Astrocyte of the hippocampus (primary cell): ENCODE measurements at regions not wholly inside any gene's neighbourhood (a gene's known extent, or its start where the extent isn't known, plus 50 kb on each side); places are given as distances from the start of the nearest gene placed in this dataset.

Experiments
- DNase-seq: peaks from one replicate; pipeline ENCODE4 v3.0.0; 2011; ENCODE audit warnings: low read depth, low spot score

DNA sequence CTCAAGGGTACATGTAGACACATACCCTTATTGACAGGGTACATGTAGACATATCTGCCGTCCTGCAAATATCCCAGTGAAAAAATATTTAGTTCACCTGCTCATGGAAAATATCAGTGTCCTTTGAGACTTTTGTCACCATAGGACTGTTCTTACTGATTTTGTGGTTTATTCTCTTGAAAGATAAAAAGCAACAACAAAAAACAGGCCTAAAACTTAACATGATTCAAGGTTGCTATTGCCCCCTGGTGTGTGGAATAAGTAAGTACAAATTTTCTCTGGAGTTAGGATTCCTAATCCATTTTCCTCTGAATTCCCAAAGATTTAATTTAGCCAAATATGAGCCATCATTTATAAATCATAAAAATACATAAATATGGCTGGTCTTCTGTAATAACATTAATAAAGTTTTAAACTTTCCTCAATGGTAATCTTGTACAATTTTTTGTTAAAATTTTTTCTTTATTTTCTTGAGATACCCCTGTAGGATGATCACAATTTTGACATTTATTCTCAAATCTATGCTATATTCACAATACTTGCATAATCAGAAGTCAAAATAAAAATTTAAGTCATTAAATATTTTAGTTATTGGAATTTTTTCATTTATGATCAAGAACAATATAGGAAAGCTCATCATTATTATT lies 741.4 kb upstream of the POT1 start:
- DNase-seq: peak; percentile 49

GRCh38 chr7:125668321-125668993 lies 738.8 kb upstream of the POT1 start:
- DNase-seq: no peak

DNA sequence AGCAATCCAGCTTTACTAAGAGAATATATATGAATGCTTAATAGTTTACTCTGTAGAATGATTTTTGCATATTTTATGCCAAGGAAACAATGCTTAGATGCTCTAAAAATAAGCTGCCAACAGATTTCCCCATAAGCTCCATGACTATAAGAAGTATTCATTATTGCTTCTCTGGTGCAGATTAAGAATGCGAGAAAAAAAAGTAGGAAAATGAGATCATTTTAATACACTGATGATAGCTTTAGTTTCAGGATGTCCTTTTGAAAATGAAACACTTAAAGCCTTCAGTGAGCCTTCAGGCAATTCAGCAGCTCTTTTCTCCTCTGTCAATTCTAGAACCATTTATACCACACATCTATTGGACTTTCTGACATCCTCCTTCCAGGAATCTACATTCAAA lies 735.0 kb upstream of the POT1 start:
- no peak for DNase-seq

- DNase-seq: no peak
Observed at GRCh38 chr7:125663961-125664360, 734.3 kb upstream of the POT1 start.

GRCh38 chr7:125661677-125662076 lies 732.1 kb upstream of the POT1 start:
- no peak for DNase-seq

GRCh38 chr7:125661006-125661405 lies 731.4 kb upstream of the POT1 start:
- no peak for DNase-seq

GRCh38 chr7:125654076-125654475 lies 724.5 kb upstream of the POT1 start:
- no peak for DNase-seq

DNA sequence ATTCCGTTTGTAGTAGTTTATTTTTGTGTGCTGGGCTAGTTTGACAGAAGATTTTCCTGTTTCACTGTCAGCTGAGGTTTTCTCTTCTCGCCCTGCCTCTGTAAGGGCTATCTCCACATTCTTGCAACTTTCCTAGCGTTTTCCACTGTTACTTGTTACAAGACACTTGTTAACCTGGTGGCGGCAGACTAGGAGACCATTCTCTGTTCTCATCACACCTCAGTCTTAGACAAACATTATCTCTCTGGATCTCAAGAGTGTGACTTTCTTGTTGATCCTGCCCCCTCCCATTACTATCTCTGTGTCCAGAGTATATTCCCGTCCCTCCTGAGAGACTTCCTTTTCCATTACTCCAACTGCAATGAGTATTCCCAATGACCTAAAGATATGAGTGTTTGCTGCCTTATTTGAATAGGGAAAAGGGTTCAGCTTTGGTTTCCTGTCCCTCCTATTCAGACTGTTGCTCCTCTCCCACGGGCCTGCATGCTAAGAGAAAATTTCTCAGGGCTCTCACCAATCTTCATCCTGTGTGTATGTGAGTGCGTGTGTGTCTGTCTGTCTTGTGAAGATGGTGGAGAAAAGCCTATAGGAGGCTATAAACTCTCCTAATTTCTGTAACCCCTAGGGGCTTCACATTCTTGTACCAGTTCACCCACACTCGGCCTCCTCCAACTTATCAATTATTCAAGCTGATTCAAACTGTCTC lies 722.4 kb upstream of the POT1 start:
- DNase-seq: no peak

GRCh38 chr7:125648543-125648942 lies 718.9 kb upstream of the POT1 start:
- no peak for DNase-seq

DNA sequence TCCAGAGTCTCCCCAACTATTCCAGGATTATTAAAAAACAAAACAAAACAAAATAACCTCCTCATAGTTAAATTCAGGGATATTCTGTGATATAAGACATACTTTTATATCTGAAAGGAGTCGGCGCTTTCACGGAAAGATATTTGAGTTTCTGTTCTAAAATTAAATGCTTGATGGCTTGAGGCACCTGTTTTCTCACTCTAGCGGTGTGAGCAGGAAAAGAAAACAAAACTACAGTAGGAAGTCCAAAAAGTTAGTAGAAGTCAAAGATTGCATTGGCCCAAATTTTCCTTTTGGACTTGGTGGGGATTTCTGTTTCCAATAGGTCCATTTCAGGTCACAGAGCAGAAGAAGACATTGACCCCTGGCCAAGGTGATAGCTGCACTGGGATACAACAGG lies 716.1 kb upstream of the POT1 start:
- DNase-seq: no peak

GRCh38 chr7:125644109-125644508 lies 714.5 kb upstream of the POT1 start:
- DNase-seq: peak; percentile 9

DNA sequence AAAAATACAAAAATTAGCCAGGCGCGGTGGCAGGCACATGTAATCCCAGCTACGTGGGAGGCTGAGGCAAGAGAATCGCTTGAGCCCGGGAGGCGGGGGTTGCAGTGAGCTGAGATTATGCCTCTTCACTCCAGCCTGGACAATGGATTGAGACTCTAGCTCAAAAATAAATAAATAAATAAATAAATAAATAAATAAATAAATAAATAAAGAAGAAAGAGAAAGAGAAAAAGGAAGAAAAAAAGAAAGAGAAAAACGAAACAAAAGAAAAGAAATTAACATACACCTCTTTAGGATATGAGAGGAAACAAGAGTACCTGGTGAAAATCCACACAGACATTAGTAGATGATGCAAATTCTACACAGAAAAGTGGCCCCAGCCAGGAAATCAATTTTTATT lies 713.7 kb upstream of the POT1 start:
- DNase-seq: no peak

- no peak for DNase-seq
Observed at GRCh38 chr7:125641884-125642283, 712.3 kb upstream of the POT1 start.

- DNase-seq: no peak
Observed at GRCh38 chr7:125636320-125636962, 706.8 kb upstream of the POT1 start.

DNA sequence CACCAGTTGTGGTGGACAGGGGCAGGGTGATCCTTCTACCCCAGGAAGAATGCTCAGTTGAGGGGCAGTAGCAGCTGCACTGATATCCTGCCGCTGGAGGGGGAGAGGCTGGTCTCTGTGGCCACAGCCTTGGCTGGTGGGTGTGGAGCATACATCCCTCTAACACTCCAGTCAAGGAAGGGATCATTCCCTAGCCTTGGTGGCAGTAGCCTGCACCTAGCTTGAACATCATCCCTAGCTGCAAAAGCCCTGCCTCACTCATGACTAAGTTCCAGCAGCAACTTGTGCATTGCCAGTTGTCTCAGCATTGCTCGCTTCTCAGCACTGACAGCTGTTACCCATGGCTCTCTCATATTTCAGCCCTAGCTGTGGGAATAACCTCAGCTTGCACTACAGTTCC lies 688.9 kb upstream of the POT1 start:
- no peak for DNase-seq

DNA sequence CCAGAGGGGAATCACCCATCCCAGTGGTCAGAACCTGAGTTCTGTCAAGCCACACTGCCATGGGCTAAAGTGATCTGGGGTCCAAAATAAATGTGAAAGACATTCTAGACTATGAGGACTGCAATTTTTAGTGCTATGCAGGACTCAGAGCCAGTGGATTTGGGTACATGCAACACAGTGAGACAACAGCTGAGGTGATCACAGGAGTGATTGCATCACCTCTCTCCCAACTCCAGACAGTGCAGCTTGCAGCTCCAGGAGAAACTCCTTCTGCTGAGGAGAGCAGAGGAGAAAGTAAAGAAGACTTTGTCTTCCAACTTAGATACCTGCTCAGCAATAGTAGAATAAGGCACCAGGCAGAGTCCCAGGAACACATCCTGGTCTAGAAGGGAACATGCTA lies 682.0 kb upstream of the POT1 start:
- no peak for DNase-seq

DNA sequence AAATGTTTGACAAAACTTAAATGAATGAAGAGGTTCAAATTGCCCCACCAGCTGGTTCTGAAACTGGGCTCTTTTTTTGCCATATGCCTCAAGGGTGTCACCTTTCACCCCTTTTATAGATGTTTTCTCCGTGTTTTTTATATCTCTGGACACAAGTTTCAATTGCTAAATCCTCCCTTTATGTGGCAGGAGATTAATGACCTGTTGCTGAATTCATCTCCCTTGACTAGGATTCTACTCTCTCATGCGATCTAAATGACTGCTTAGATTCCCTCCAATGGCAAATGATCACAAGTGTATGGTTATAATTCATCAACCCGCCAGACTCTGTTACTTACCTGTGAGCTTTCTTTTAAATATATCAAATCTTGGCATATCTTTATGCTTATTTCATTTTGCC lies 677.0 kb upstream of the POT1 start:
- DNase-seq: no peak

DNA sequence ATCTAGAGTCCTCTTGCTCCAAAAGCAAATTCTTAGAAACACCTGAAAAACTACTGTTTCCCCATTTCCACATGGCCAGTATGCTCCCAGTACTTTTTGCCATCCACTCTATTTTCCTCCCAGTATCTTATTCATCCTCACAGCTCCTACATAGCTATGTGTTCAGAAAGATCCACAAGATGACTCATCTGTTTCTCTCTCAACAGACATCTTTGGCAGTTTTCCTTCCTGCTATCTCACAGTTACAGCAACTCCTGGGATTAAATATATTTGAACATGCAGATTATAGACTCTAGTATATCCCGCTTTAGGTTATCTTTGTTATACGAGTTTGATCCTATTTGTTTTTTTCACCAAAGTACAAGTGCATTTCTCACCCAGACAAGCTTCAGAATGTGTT lies 675.6 kb upstream of the POT1 start:
- peak; percentile 23 for DNase-seq

- no peak for DNase-seq
Observed at GRCh38 chr7:125602441-125602840, 672.8 kb upstream of the POT1 start.

DNA sequence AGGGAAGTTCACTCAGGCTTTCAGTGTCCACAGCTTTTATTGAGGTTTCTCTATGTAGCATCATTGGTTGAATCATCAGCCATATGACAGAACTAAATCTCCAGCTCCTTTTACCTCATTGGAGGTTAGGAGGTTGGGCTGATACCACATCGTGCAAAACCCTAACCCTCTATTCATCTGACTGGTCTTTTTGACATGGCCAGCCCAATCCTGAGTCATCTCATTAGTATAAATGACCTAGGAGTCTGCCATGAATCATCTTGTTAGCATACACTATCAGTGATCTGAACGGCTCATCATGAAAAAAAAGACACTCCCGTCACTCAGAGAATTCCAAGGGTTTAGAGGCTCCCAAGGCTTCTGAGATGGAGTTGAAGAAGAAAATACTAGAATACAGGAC lies 669.8 kb upstream of the POT1 start:
- DNase-seq: no peak

DNA sequence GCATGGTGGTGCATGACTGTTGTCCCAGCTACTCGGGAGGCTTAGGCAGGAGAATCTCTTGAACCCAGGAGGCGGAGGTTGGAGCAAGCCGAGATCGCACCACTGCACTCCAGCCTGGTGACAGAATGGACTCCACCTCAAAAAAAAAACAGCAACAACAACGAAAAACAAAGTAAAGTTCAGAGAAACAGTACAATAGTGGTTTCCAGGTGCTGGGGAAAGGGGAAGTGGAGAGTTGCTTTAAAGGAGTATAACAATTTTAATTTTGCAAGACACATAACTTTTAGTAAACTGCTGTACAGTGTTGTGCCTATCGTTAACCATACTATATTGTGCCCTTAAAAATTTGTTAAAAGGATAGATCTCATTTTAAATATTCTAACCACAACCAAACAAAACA lies 662.7 kb upstream of the POT1 start:
- no peak for DNase-seq

GRCh38 chr7:125573126-125573525 lies 643.5 kb upstream of the POT1 start:
- no peak for DNase-seq

- DNase-seq: no peak
Observed at GRCh38 chr7:125572414-125572813, 642.8 kb upstream of the POT1 start.
